ENCODE measurements at regions not wholly inside any gene's neighbourhood (a gene's known extent, or its start where the extent isn't known, plus 50 kb on each side); places are given as distances from the start of the nearest gene placed in this dataset.

DNA sequence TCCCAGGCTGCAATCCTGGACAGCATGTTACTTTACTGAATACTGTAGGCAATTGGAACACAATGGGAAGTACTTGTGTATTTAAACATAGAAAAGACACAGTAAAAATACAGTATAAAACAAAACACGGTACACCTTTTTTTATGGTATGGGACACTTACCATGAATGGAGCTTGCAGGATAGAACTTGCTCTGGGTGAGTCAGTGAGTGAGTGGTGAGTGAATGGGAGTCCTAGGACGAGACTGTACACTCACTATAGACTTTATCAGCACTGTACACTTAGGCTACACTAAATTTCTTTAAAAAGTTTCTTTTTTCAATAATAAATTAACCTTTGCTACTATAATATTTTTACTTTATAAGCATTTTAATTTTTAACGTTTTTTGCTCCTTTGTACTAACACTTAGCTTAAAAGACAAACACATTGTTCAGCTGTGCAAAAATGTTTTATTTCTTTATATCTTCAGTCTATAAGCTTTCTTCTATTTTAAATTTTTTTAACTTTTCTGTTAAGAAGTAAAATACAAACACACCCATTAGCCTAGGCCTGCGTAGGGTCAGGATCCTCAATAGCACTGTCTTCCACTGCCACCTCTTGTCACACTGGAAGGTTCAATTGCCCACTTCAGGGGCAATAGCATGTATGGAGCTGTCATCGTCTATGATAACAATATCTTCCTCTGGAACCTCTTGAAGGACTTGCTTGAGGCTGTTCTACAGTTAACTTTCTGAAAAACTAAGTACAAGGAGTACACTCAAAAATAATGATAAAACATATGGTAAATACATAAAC is 293.5 kb upstream of the FSTL5 start (continued):
- TF ChIP-seq, protein P1, sequence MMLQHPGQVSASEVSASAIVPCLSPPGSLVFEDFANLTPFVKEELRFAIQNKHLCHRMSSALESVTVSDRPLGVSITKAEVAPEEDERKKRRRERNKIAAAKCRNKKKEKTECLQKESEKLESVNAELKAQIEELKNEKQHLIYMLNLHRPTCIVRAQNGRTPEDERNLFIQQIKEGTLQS (IDR thresholded peaks at IDR 0.05): no peak
- TF ChIP-seq GABPA (IDR thresholded peaks at IDR 0.05 in 1 of 2, conservative IDR thresholded peaks at IDR 0.05 in 1 of 2): no peak

DNA sequence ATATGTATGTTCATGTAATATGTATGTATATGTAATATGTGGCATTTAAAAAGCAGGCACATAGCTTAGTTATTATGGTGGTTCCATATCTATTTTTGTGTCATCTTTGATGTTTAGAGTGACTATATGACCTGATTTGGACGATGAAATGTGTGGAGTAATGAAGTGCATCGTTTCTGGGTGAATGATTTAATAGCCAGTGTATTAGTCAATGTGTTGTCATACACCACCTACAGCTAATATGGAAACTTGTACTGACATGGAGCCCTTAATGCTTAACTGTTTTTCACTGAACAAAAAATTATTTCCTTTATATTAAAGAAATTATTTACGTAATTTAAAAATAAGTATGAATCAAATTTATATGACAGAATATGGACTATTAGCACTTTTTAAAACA is 292.3 kb upstream of the FSTL5 start:
- DNase-seq (ENCODE audit: low spot score): no peak
- Histone ChIP-seq H3K27me3 (ENCODE audit: control insufficient read depth in 4 of 4, insufficient read depth in 4 of 4, low read length in 3 of 4) (no peaks in the 10 kb centered on the region), H3K9me3 (ENCODE audit: control insufficient read depth in 4 of 4, low read length in 3 of 4) (no peaks in the 10 kb centered on the region), H3K4me1 (ENCODE audit: control insufficient read depth in 4 of 4, insufficient read depth in 4 of 4, low read length in 3 of 4) (no peaks in the 10 kb centered on the region), H3K4me3 (ENCODE audit: low read depth in 1 of 3, low read length in 3 of 3) (no peak overlapping the region), H3K36me3 (ENCODE audit: control insufficient read depth in 4 of 4, insufficient read depth in 3 of 4, low read depth in 1 of 4, low read length in 3 of 4) (no peaks in the 10 kb centered on the region), H3K9ac (ENCODE audit: low read depth in 1 of 2, low read length in 2 of 2) (no peak overlapping the region), H3K27ac (ENCODE audit: low read depth in 1 of 2, low read length in 2 of 2) (no peak overlapping the region)
- 72% methylated on average over 3 of the region's 3 CpGs for WGBS
- TF ChIP-seq CTCF (IDR thresholded peaks at IDR 0.05; ENCODE audit: low read depth, low read length, missing input control) (no peak), EGR1 (IDR thresholded peaks at IDR 0.05; ENCODE audit: low read depth in 2 of 2) (no peak), RXRA (IDR thresholded peaks at IDR 0.05) (no peak), RAD21 (IDR thresholded peaks at IDR 0.05) (no peak), FOXA2 (IDR thresholded peaks at IDR 0.05) (no peak), GABPA (IDR thresholded peaks at IDR 0.05 in 1 of 2, conservative IDR thresholded peaks at IDR 0.05 in 1 of 2) (no peak), NR2F2 (IDR thresholded peaks at IDR 0.05) (no peak), HNF4G (IDR thresholded peaks at IDR 0.05) (no peak), HNF4A (conservative IDR thresholded peaks at IDR 0.05) (no peak), TAF1 (conservative IDR thresholded peaks at IDR 0.05) (no peak)
- TF ChIP-seq, protein P1 (IDR thresholded peaks at IDR 0.05): no peak

DNA sequence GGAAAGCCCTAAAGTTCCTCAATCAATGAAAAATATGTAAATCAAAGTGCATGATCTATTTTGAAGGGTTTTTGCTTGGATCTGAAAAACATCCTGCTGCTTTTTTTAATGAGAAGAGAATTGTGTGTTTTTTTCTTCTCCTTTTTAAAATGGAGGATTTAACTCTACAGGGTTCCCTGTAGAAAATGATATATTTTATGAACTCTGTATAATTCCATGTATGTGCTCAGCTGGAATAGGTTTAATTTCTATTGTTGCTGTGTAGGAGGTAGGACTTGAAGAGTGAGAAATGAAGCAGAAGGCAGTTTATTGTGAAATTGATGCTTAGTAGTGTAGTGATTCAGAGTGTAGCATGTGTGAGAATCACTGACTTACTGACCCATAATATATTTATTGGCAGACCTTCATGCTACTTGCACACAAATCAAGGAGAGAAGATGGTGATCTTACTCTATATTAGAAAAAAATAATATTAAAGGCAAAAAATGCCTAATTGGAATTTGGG is 286.8 kb upstream of the FSTL5 start:
- Histone ChIP-seq H3K9ac (ENCODE audit: low read depth in 1 of 2, low read length in 2 of 2) (no peak overlapping the region), H3K9me3 (ENCODE audit: control insufficient read depth in 4 of 4, low read length in 3 of 4) (no peaks in the 10 kb centered on the region), H3K27ac (ENCODE audit: low read depth in 1 of 2, low read length in 2 of 2) (no peak overlapping the region), H3K4me1 (ENCODE audit: control insufficient read depth in 4 of 4, insufficient read depth in 4 of 4, low read length in 3 of 4) (no peaks in the 10 kb centered on the region), H3K27me3 (ENCODE audit: control insufficient read depth in 4 of 4, insufficient read depth in 4 of 4, low read length in 3 of 4) (no peaks in the 10 kb centered on the region), H3K36me3 (ENCODE audit: control insufficient read depth in 4 of 4, insufficient read depth in 3 of 4, low read depth in 1 of 4, low read length in 3 of 4) (no peaks in the 10 kb centered on the region), H3K4me3 (ENCODE audit: low read depth in 1 of 3, low read length in 3 of 3) (no peak overlapping the region)
- TF ChIP-seq, protein P2, sequence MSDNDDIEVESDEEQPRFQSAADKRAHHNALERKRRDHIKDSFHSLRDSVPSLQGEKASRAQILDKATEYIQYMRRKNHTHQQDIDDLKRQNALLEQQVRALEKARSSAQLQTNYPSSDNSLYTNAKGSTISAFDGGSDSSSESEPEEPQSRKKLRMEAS (IDR thresholded peaks at IDR 0.05): no peak
- TF ChIP-seq RAD21 (IDR thresholded peaks at IDR 0.05): no peak
- TF ChIP-seq TAF1 (conservative IDR thresholded peaks at IDR 0.05): no peak
- TF ChIP-seq, protein P1 (IDR thresholded peaks at IDR 0.05): no peak
- TF ChIP-seq FOXA2 (IDR thresholded peaks at IDR 0.05): no peak
- TF ChIP-seq HNF4A (conservative IDR thresholded peaks at IDR 0.05): no peak
- TF ChIP-seq EGR1 (IDR thresholded peaks at IDR 0.05; ENCODE audit: low read depth in 2 of 2): no peak
- TF ChIP-seq GABPA (IDR thresholded peaks at IDR 0.05 in 1 of 2, conservative IDR thresholded peaks at IDR 0.05 in 1 of 2): no peak
- TF ChIP-seq FOXA1 (IDR thresholded peaks at IDR 0.05): no peak
- no peak for TF ChIP-seq CTCF (IDR thresholded peaks at IDR 0.05; ENCODE audit: low read depth, low read length, missing input control)
- TF ChIP-seq, protein P3, sequence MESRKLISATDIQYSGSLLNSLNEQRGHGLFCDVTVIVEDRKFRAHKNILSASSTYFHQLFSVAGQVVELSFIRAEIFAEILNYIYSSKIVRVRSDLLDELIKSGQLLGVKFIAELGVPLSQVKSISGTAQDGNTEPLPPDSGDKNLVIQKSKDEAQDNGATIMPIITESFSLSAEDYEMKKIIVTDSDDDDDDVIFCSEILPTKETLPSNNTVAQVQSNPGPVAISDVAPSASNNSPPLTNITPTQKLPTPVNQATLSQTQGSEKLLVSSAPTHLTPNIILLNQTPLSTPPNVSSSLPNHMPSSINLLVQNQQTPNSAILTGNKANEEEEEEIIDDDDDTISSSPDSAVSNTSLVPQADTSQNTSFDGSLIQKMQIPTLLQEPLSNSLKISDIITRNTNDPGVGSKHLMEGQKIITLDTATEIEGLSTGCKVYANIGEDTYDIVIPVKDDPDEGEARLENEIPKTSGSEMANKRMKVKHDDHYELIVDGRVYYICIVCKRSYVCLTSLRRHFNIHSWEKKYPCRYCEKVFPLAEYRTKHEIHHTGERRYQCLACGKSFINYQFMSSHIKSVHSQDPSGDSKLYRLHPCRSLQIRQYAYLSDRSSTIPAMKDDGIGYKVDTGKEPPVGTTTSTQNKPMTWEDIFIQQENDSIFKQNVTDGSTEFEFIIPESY (IDR thresholded peaks at IDR 0.05): no peak
- no peak for TF ChIP-seq SP1 (IDR thresholded peaks at IDR 0.05)
- no peak for TF ChIP-seq HNF4G (IDR thresholded peaks at IDR 0.05)
- no peak for TF ChIP-seq YY1 (IDR thresholded peaks at IDR 0.05)
- no peak for DNase-seq (ENCODE audit: low spot score)

Data from liver (tissue), 8 donors.